Heart right ventricle (tissue), 16 donors: ENCODE measurements at regions not wholly inside any gene's neighbourhood (a gene's known extent, or its start where the extent isn't known, plus 50 kb on each side); places are given as distances from the start of the nearest gene placed in this dataset.

ENCODE experiments used
- ATAC-seq, 8 donors: fragments of 200-7000 bp; cut with Tn5 transposase; one replicate each; pipeline ENCODE4 v1.9.1; 2020; ENCODE audit warnings: mild to moderate bottlenecking in 8 of 8, moderate library complexity in 8 of 8, moderate number of reproducible peaks in 1 of 8
- DNase-seq, 2 donors: peaks; one replicate each; pipeline ENCODE4 v3.0.0-alpha.2; 2020
- H3K27ac ChIP-seq, 10 donors: fragments of 200-600 bp; sonication (generic) in 2 of 10; one replicate each; pipeline versions ENCODE4 v1.5.0 to v1.8.0; 2020 to 2022; ENCODE audit warnings: mild to moderate bottlenecking in 3 of 10
- H3K27me3 ChIP-seq, 7 donors: fragments of 200-600 bp; one replicate each; pipeline ENCODE4 v1.8.0; 2021 to 2022; ENCODE audit warnings: mild to moderate bottlenecking in 2 of 7
- H3K36me3 ChIP-seq, 9 donors: fragments of 200-600 bp; sonication (generic) in 1 of 9; one replicate each; pipeline versions ENCODE4 v1.5.0 to v1.8.0; 2020 to 2022; ENCODE audit warnings: mild to moderate bottlenecking in 2 of 9
- H3K4me1 ChIP-seq, 9 donors: fragments of 200-600 bp; sonication (generic) in 1 of 9; one replicate each; pipeline versions ENCODE4 v1.5.0 to v1.8.0; 2020 to 2022; ENCODE audit warnings: mild to moderate bottlenecking in 4 of 9
- H3K4me3 ChIP-seq, 10 donors: fragments of 200-600 bp; sonication (generic) in 2 of 10; one replicate each; pipeline versions ENCODE4 v1.5.0 to v1.8.0; 2020 to 2022; ENCODE audit warnings: mild to moderate bottlenecking in 7 of 10, moderate library complexity in 2 of 10
- H3K9me3 ChIP-seq, 11 donors: fragments of 200-600 bp in 10 of 11; sonication (generic) in 2 of 11; one replicate each; pipeline versions ENCODE4 v1.5.0 to v1.8.0; 2013 to 2022; ENCODE audit warnings: mild to moderate bottlenecking in 2 of 11, control low read depth in 1 of 11, moderate library complexity in 1 of 11
- WGBS, 2 donors: extraction: QIAGEN DNeasy Blood & Tissue Kit; methylation state at CpG; one replicate each; pipeline ENCODE4 v1.1.7; 2013; ENCODE audit warnings: inconsistent platforms in 1 of 2; 5-methylcytosine and 5-hydroxymethylcytosine counted together
- intact Hi-C, 10 donors: fragments of 100-400 bp; cut with DNase I; formaldehyde crosslinking; loops; one replicate each; pipeline versions ENCODE4 v1.11.1 to v1.14.2; 2022
- TF ChIP-seq, protein P1 (sequence below), 9 donors: fragments of 200-600 bp; sonication (generic) in 2 of 9; IDR thresholded peaks; one replicate each; pipeline versions ENCODE4 v1.5.0 to v1.8.0; 2021 to 2022; ENCODE audit warnings: antibody characterized with exemption in 9 of 9, mild to moderate bottlenecking in 5 of 9, moderate library complexity in 1 of 9
- donor health status: Arrhythmogenic right ventricular cardiomyopathy.
- donor health status: ischemic (EF 13 %, LVEDD 7.1; RV severe dilation, severe dysfunction).
- donor health status: healthy with polysubstance abuse.
- donor health status: DM: no; HTN: yes; CAD: no.
- donor health status: DM: no; HTN: no; CAD: no.
- donor health status: ischemic (EF 25% LVEDD 6.9; RV normal size, moderate dysfunction).
- donor health status: ischemic (EF 25% LVEDD 5.7; RV mildly dilated, moderate dysfunction).
- donor health status: healthy.
- donor health status: DM: yes; HTN: yes; CAD: no.
- donor health status: Ischemic cardiomyopathy.
- donor health status: ischemic (EF 35%, LVEDD 5.7; RV mildly dilated, moderate dysfunction).
- donor health status: nonischemic (EF 11% LVEDD 7.7; RV severe dilation, severe dysfunction).
- donor health status: DM: yes; HTN: yes; CAD: no.
- donor health status: PGD.
- donor health status: ischemic (EF 29% LVEDD 5.4; RV normal size, mild dysfunction).
- donor health status: nonischemic (EF 23%, LVEDD 6.1; RV moderate dilation, normal function).

DNA sequence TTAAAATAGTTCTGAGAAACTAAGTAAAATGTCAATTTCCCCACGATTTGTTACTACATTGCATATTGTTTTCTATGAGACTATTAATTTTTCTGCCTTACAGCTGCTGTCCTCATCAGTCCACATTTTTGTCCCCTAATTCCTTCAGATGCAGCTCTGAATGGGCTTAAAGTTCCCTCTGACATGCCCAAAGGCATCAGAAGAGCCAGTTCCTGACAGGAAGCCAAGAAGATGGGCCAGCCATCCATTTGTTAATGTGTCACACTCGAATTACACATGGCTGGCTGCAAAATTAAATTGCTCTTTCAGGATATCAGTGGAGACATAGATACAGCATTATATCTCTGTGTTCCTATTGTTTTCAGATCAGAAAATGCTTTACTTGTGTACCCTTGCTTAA, 1223.0 kb downstream of the EPHA7 start:
- intact Hi-C loops = no loop called here
- Histone ChIP-seq H3K4me1 (no peaks in the 10 kb centered on the region), H3K27me3 (no peaks in the 10 kb centered on the region), H3K9me3 (peaks cover 0 to 20% (median 0%) of the 10 kb centered on the region in 11 donors), H3K4me3 (no peak overlapping the region), H3K36me3 (no peaks in the 10 kb centered on the region), H3K27ac (no peak overlapping the region)
- DNase-seq = no peak
- ATAC-seq = no peak
- 22 to 58% methylated on average over 2 of the region's 2 CpGs for WGBS, 2 donors
- TF ChIP-seq, protein P1, sequence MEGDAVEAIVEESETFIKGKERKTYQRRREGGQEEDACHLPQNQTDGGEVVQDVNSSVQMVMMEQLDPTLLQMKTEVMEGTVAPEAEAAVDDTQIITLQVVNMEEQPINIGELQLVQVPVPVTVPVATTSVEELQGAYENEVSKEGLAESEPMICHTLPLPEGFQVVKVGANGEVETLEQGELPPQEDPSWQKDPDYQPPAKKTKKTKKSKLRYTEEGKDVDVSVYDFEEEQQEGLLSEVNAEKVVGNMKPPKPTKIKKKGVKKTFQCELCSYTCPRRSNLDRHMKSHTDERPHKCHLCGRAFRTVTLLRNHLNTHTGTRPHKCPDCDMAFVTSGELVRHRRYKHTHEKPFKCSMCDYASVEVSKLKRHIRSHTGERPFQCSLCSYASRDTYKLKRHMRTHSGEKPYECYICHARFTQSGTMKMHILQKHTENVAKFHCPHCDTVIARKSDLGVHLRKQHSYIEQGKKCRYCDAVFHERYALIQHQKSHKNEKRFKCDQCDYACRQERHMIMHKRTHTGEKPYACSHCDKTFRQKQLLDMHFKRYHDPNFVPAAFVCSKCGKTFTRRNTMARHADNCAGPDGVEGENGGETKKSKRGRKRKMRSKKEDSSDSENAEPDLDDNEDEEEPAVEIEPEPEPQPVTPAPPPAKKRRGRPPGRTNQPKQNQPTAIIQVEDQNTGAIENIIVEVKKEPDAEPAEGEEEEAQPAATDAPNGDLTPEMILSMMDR (IDR thresholded peaks at IDR 0.05) = no peak

DNA sequence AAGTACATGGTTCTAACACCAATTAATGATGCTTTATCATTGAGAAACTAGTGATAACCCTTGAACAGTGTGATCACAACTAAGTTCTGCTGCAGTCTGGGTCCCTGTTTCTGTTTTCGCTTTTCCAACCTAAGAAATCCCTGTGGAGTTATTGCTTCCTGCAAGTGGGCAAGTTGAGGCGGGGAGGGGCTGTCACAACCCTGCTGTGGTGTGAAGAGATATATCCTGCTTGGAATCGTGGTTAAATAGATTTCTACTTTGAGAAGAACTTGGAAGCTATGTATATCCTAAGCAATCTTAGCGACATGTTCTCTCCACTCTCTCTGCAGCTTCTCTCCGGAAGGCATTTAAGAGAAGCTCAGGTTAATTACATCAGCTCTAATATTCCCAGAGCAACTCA, 1223.6 kb downstream of the EPHA7 start:
- no peak overlapping the region for H3K4me3 ChIP-seq
- 56 to 65% methylated on average over 5 of the region's 5 CpGs for WGBS, 2 donors
- DNase-seq = no peak
- TF ChIP-seq, protein P1 (IDR thresholded peaks at IDR 0.05) = no peak
- no peak overlapping the region for H3K27ac ChIP-seq
- H3K27me3 ChIP-seq = no peaks in the 10 kb centered on the region
- no peak for ATAC-seq
- peaks cover 0 to 20% (median 0%) of the 10 kb centered on the region in 11 donors for H3K9me3 ChIP-seq
- H3K36me3 ChIP-seq = no peaks in the 10 kb centered on the region
- intact Hi-C loops = no loop called here
- no peaks in the 10 kb centered on the region for H3K4me1 ChIP-seq

DNA sequence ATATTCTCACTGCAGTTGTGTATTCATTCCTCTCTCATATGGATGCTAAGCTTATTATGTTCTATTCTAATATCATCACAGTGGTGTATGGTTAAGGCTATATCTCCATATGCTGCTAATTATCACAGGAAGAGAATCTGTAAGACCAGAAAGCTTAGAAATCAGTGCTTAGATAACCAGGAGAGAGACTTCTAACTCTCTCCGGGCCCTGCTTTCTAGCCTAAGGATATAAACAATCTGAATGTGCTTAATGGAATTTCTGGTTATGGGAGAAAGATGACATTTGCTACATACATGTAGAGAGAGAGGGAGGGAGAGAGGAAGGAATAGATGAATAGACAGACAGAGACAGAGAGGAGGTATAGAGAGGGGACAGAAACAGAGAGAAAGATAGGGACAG, 1231.3 kb downstream of the EPHA7 start:
- Histone ChIP-seq H3K27me3 (no peaks in the 10 kb centered on the region), H3K4me3 (no peak overlapping the region), H3K27ac (no peak overlapping the region), H3K36me3 (no peaks in the 10 kb centered on the region), H3K4me1 (no peaks in the 10 kb centered on the region), H3K9me3 (no peaks in the 10 kb centered on the region)
- ATAC-seq (no peak), DNase-seq (no peak)
- intact Hi-C loops = no loop called here
- TF ChIP-seq, protein P1 (IDR thresholded peaks at IDR 0.05) = no peak
- 68 to 74% methylated on average over 1 of the region's 1 CpG for WGBS, 2 donors

DNA sequence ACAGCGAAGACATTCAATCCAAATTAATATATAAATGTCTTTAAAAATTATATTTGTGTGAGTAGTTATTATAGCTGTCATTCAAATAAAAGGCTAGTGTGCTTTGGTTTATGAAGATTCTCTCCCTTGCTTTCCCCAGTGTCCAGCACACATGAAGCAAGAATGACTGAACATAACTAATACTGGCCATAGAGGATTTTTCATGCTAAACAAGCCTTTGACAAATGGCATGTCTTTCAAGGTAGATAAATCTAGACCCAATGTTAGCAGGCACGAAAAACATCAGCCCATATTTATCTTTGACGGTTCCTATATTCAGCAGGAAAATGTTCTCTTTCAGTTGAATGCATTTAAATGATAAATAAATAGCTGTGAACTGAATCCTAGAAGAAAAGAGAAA, 1234.4 kb downstream of the EPHA7 start:
- no peaks in the 10 kb centered on the region for H3K4me1 ChIP-seq
- TF ChIP-seq, protein P1 (IDR thresholded peaks at IDR 0.05) = no peak
- no peak overlapping the region for H3K4me3 ChIP-seq
- intact Hi-C loops = no loop called here
- no peak for DNase-seq
- no peak overlapping the region for H3K27ac ChIP-seq
- 84% methylated on average over 3 of the region's 3 CpGs for WGBS, 2 donors
- H3K36me3 ChIP-seq = no peaks in the 10 kb centered on the region
- no peaks in the 10 kb centered on the region for H3K9me3 ChIP-seq
- no peaks in the 10 kb centered on the region for H3K27me3 ChIP-seq
- ATAC-seq = no peak
